ENCODE measurements at regions not wholly inside any gene's neighbourhood (a gene's known extent, or its start where the extent isn't known, plus 50 kb on each side); places are given as distances from the start of the nearest gene placed in this dataset.

- WGBS, 3 donors, result 32 to 38% (median 34%) methylated on average over 2 of the region's 2 CpGs
- no peaks in the 10 kb centered on the region for H3K27me3 ChIP-seq (ENCODE audit: insufficient read depth in 3 of 3, low read length in 2 of 3)
- ATAC-seq (no peak), DNase-seq (no peak)
- no peaks in the 10 kb centered on the region for H3K9me3 ChIP-seq
- no peak overlapping the region for H3K4me3 ChIP-seq
- no peak for TF ChIP-seq CTCF (IDR thresholded peaks at IDR 0.05)
- no peaks in the 10 kb centered on the region for H3K4me1 ChIP-seq
- intact Hi-C loops (cut with DNase I), result no loop called here
- H3K27ac ChIP-seq, result no peak overlapping the region
- H3K36me3 ChIP-seq (ENCODE audit: insufficient read depth in 1 of 2, low read depth in 1 of 2), result no peaks in the 10 kb centered on the region
These were observed 825.5 kb downstream of the TLR4 start for GRCh38 chr9:118529624-118530214.

- intact Hi-C loops (cut with DNase I), result no loop called here
- Histone ChIP-seq H3K27ac (no peak overlapping the region), H3K36me3 (ENCODE audit: insufficient read depth in 1 of 2, low read depth in 1 of 2) (no peaks in the 10 kb centered on the region), H3K4me3 (no peak overlapping the region), H3K4me1 (no peaks in the 10 kb centered on the region), H3K9me3 (no peaks in the 10 kb centered on the region), H3K27me3 (ENCODE audit: insufficient read depth in 3 of 3, low read length in 2 of 3) (no peaks in the 10 kb centered on the region)
- DNase-seq, result no peak
- ATAC-seq, result no peak
- 38 to 66% (median 54%) methylated on average over 1 of the region's 1 CpG for WGBS, 3 donors
- no peak for TF ChIP-seq CTCF (IDR thresholded peaks at IDR 0.05)
These were observed 828.4 kb downstream of the TLR4 start for GRCh38 chr9:118532592-118532991.

- Histone ChIP-seq H3K9me3 (no peaks in the 10 kb centered on the region), H3K27ac (no peak overlapping the region), H3K36me3 (ENCODE audit: insufficient read depth in 1 of 2, low read depth in 1 of 2) (no peaks in the 10 kb centered on the region), H3K4me3 (no peak overlapping the region), H3K4me1 (no peaks in the 10 kb centered on the region), H3K27me3 (ENCODE audit: insufficient read depth in 3 of 3, low read length in 2 of 3) (no peaks in the 10 kb centered on the region)
- no peak for DNase-seq
- no peak for TF ChIP-seq CTCF (IDR thresholded peaks at IDR 0.05)
- intact Hi-C loops (cut with DNase I), result no loop called here
- 68 to 82% (median 75%) methylated on average over 3 of the region's 3 CpGs for WGBS, 3 donors
- no peak for ATAC-seq
These were observed 828.9 kb downstream of the TLR4 start for GRCh38 chr9:118533101-118533500.

- no peaks in the 10 kb centered on the region for H3K4me1 ChIP-seq
- H3K27me3 ChIP-seq (ENCODE audit: insufficient read depth in 3 of 3, low read length in 2 of 3), result no peaks in the 10 kb centered on the region
- intact Hi-C loops (cut with DNase I), result no loop called here
- no peak overlapping the region for H3K27ac ChIP-seq
- H3K9me3 ChIP-seq, result no peaks in the 10 kb centered on the region
- no peak overlapping the region for H3K4me3 ChIP-seq
- ATAC-seq (no peak), DNase-seq (no peak)
- 30 to 43% (median 38%) methylated on average over 3 of the region's 3 CpGs for WGBS, 3 donors
- no peaks in the 10 kb centered on the region for H3K36me3 ChIP-seq (ENCODE audit: insufficient read depth in 1 of 2, low read depth in 1 of 2)
- TF ChIP-seq CTCF (IDR thresholded peaks at IDR 0.05), result no peak
These were observed 829.6 kb downstream of the TLR4 start for GRCh38 chr9:118533850-118534249.

GRCh38 chr9:118536153-118536552, 832.0 kb downstream of the TLR4 start:
- ATAC-seq, result no peak

More at GRCh38 chr9:118536153-118536552, 832.0 kb downstream of the TLR4 start:
- no peak for DNase-seq
- Histone ChIP-seq H3K27me3 (ENCODE audit: insufficient read depth in 3 of 3, low read length in 2 of 3) (no peaks in the 10 kb centered on the region), H3K4me3 (no peak overlapping the region), H3K9me3 (no peaks in the 10 kb centered on the region), H3K27ac (no peak overlapping the region), H3K4me1 (no peaks in the 10 kb centered on the region), H3K36me3 (ENCODE audit: insufficient read depth in 1 of 2, low read depth in 1 of 2) (no peaks in the 10 kb centered on the region)
- no peak for TF ChIP-seq CTCF (IDR thresholded peaks at IDR 0.05)
- WGBS, 3 donors, result 68 to 82% (median 82%) methylated on average over 4 of the region's 4 CpGs
- intact Hi-C loops (cut with DNase I), result no loop called here

Data from psoas muscle (tissue), 7 donors.